ENCODE measurements at regions not wholly inside any gene's neighbourhood (a gene's known extent, or its start where the extent isn't known, plus 50 kb on each side); places are given as distances from the start of the nearest gene placed in this dataset.

DNA sequence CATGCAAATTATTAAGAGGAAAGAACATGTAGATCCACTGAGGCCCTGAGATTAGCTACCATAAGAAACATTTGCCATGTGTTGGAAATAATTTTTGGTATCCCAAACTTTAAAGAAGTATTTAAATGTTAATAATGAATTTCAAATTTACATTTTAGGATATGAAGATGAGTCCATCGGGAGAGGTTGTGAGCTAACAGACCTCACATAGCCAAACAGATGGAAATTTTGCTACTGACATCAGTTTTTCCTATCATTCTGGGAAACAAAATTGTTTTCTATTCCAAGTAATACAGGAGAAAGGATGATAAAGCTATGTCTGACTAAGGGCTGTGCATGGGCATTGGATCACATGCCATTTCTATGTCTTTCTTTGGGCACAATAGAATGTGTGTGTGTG, 809.6 kb downstream of the TENT5A start:
- TF ChIP-seq, protein P1, sequence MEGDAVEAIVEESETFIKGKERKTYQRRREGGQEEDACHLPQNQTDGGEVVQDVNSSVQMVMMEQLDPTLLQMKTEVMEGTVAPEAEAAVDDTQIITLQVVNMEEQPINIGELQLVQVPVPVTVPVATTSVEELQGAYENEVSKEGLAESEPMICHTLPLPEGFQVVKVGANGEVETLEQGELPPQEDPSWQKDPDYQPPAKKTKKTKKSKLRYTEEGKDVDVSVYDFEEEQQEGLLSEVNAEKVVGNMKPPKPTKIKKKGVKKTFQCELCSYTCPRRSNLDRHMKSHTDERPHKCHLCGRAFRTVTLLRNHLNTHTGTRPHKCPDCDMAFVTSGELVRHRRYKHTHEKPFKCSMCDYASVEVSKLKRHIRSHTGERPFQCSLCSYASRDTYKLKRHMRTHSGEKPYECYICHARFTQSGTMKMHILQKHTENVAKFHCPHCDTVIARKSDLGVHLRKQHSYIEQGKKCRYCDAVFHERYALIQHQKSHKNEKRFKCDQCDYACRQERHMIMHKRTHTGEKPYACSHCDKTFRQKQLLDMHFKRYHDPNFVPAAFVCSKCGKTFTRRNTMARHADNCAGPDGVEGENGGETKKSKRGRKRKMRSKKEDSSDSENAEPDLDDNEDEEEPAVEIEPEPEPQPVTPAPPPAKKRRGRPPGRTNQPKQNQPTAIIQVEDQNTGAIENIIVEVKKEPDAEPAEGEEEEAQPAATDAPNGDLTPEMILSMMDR (IDR thresholded peaks at IDR 0.05) = no peak
- no peak overlapping the region for H3K4me3 ChIP-seq
- DNase-seq (ENCODE audit: low spot score) = no peak
- no peak overlapping the region for H3K27ac ChIP-seq

DNA sequence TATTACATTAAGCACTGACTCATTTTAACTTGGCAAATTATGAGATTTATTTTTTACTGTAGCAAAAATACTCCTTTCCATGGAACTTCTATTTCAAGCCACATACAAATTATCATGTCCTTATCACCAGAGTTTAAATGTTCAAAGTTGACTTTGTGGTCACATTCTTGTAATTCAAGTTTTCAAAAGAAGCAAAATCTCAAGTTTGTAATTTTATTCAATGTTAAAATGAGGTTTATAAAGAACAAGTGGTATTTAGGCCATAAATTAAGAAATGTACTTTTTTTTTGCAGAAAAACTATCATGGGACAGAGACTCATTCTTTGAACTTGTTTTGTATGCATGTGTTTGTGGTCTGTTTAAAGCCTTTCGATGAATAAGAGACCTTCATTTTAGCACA, 811.5 kb downstream of the TENT5A start:
- Histone ChIP-seq H3K27ac (no peak overlapping the region), H3K4me3 (no peak overlapping the region)
- TF ChIP-seq, protein P1 (IDR thresholded peaks at IDR 0.05) = no peak
- DNase-seq (ENCODE audit: low spot score) = no peak

DNA sequence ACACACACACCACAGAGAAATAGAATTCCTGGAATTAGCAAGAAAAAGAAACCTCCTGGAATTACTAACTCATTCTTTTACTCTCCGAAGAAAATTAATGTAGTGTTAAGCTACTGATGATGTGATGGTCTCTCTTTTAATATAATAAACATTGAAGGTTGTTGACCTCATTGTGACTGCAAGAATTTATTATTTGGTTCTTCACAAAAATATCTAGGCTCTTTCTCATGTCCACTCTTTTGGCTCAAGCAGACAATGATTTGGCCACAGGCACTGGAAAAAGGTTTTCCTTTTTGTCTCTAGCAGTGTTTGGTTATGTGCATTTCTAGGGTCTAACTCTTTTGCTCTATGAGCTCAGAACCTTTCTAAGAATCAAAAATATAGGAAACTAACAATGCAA, 811.9 kb downstream of the TENT5A start:
- H3K27ac ChIP-seq = no peak overlapping the region
- DNase-seq (ENCODE audit: low spot score) = no peak
- TF ChIP-seq, protein P1 (IDR thresholded peaks at IDR 0.05) = no peak
- H3K4me3 ChIP-seq = no peak overlapping the region

DNA sequence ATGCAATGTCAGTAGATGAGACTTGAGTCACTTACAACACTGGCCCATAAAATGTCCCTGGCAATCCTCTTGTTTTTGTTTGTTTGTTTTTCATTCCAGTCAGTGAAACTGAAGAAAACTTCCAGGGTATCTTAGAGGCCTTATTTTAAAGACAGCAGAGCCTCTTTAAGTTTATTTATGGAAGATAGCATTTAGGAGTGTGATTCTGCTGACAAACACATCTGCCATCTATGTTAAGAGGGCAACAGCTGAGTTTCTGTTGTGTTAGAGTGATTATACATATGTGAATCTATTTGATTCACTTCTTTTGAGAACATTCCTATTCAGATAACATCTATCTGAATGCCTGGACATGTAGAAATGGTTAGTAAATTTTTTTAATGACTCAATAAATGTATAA, 812.6 kb downstream of the TENT5A start:
- Histone ChIP-seq H3K27ac (no peak overlapping the region), H3K4me3 (no peak overlapping the region)
- TF ChIP-seq, protein P1 (IDR thresholded peaks at IDR 0.05) = no peak
- no peak for DNase-seq (ENCODE audit: low spot score)

DNA sequence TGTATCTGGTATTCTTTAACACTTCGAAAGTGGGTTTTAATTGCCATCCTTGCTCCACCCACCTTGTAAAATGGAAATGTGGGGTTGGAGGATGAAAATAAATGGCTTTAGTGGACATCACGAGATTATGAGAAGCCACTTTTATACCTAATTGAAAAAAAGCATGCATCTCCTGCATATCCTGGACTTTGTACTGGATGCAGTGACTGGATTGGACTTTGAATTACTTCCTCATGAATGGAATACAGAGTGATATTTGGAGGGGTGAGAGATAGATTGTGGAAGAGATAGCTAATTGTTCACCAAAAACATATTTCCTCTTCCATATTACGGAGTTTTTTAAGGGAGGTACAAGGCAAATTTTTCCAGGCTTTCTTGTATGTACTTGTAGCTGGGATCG, 813.0 kb downstream of the TENT5A start:
- no peak overlapping the region for H3K27ac ChIP-seq
- TF ChIP-seq, protein P1 (IDR thresholded peaks at IDR 0.05) = no peak
- DNase-seq (ENCODE audit: low spot score) = no peak
- no peak overlapping the region for H3K4me3 ChIP-seq

DNA sequence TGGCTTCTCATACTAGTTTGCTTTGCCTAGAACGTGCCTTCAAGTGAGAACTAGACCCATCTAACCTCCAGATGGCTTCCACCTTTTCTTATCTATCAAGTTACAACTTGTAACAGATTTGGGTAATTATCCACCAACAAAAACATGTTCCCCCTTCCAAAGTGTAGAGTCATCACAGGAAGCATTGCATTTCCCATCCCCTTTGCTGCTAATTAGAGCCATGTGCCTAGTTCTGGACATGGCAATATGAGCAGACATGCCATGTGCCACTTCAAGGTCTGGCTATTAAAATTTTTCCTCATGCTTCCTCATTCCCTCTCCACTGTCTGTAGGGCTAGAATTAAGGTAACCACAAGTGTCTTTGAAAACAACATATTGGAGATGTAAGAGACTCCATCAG, 814.4 kb downstream of the TENT5A start:
- H3K27ac ChIP-seq = no peak overlapping the region
- TF ChIP-seq, protein P1 (IDR thresholded peaks at IDR 0.05) = no peak
- no peak overlapping the region for H3K4me3 ChIP-seq
- no peak for DNase-seq (ENCODE audit: low spot score)

DNA sequence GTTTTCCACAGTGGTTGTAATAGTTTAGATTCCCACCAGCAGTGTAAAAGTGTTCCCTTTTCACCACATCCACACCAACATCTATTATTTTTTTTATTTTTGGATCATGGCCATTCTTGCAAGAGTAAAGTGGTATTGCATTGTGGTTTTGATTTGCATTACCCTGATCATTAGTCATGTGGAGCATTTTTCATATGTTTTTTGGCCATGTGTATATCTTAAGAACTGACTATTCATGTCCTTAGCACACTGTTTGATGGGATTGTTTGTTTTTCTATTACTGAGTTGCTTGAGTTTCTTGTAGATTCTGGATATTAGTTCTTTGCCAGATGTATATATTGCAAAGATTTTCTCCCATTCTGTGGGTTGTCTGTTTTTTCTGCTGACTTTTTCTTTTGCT, 820.1 kb downstream of the TENT5A start:
- DNase-seq (ENCODE audit: low spot score) = no peak
- Histone ChIP-seq H3K27ac (no peak overlapping the region), H3K4me3 (no peak overlapping the region)
- TF ChIP-seq, protein P1 (IDR thresholded peaks at IDR 0.05) = no peak
